NCI-H460 (cell line): ENCODE measurements at regions not wholly inside any gene's neighbourhood (a gene's known extent, or its start where the extent isn't known, plus 50 kb on each side); places are given as distances from the start of the nearest gene placed in this dataset.

Source experiments
- DNase-seq: peaks from one replicate; pipeline ENCODE4 v3.0.0-alpha.2; 2016; ENCODE audit warnings: low read depth; ENCODE audit errors: extremely low read depth

DNA sequence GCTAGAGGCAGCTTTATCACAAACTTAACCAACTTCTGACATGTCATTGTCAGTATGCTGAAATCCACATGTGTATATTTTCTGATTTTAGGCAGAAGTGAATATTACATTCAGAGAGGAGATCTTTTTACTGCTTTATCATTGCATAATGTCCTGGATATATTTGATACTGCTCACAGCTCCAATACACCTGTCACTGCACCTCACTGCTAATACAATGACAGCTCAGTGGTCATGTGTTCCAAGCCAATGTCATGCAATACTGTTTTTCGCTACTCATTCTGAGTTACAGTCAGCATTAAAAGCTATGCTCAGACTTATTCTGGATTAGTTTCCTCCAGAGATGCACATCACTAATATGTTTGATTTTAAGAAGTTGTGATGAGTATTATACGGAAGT, 1604.6 kb downstream of the HACE1 start:
- DNase-seq: no peak

DNA sequence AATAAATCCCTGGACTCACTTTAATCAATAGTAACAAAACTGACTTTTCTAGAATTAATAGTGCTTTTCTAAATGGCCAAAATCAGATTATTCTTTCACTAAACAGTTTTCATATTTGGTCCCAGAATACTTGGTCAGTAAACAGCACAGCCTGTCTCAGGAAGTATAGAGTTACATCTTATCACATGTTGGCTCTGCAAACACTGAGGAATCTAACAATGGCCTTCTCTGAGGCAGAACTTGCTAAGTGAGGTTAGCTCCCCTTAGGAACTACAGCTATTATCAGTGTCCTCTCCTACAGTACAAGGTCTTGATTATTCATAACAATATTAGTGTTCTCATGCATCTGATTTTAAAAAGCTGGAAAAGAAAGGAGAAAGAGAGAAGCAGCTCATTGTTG, 1622.8 kb downstream of the HACE1 start:
- no peak for DNase-seq

GRCh38 chr6:103231181-103231580, 1628.5 kb downstream of the HACE1 start:
- no peak for DNase-seq

GRCh38 chr6:103215847-103216246, 1643.9 kb downstream of the HACE1 start:
- DNase-seq: no peak

GRCh38 chr6:103210686-103211085, 1649.0 kb downstream of the HACE1 start:
- DNase-seq: no peak

DNA sequence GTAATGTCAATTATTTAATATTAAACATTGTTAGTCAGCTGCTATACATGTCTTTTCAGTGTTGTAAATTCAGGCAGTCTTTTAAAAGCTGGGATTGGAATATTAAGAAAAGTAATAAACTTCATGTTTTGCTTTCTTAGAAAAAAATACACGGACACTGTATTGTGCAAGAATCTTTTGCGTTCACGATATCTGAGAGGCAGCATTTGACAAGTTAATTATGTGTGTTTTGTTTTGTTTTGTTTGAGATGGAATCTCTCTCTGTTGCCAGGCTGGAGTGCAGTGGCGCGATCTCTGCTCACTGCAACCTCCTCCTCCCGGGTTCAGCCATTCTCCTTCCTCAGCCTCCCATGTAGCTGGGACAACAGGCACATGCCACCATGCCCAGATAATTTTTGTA, 1661.3 kb downstream of the HACE1 start:
- no peak for DNase-seq

DNA sequence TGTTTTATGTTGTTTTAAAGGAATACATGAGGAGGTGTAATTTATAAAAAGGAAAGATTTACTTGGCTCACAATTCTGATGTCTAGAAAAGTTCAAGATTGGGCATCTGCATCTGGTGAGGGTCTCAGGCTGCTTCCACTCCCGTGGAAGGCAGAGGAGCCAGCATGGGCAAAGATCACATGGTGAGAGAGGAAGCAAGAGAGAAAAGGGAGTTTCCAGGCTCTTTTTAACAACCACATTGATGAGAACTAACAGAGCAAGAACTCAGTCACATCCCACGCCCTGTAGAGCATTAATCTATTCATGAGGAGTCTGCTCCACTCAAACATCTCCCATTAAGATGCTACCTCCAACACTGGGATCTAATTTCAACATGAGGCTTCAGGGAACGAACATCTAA, 1666.3 kb downstream of the HACE1 start:
- no peak for DNase-seq

DNA sequence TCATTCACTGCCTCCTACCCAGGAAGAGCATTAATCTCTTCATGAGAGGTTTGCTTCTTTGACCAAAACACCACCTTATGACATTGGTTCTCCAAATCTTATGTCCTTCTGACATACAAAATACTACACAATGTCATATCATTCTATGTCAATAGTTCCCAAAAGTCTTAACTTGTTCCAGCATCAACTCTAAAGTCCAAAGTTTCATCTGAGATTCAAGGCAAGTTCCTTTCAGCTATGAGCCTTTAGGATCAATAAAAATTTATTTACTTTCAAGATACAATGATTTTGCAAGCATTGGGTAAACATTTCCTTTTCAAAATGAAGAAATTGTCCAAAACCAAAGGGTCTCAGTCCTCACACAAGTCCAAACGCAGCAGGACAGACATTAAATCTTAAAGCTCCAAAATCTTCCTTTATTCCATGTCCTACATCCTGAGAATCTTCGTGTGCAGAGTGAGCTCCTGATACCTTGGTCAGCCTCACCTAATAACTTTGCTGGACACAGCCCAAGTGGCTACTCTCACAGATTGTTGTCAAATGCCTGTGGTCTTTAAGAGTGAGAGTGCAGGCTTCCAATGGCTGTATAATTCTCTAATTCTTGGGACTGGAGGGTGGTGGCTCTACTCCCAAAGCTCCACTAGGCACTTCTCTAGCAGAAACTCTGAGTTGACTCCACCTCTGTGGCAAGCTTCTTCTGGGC, 1668.2 kb downstream of the HACE1 start:
- DNase-seq: no peak

DNA sequence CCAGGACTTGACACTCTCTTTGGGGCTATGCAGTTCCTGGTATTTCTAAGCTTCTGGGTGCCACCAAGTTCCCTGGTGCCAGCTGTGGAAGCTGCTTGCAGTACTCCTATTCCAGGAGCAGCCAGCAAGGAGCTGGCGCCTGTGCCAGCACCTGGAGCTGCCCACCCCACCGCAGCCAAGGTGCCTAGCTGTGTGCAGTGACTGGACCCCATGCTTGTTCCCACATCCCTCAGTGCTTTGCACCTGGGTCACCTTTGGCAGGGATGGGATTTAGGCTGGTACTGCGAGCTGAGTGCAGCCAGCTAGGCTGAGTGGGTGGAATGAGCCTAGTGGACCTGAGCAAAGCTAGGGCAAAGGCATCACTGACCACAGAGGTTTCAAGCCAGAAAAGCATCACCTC, 1674.9 kb downstream of the HACE1 start:
- no peak for DNase-seq

DNA sequence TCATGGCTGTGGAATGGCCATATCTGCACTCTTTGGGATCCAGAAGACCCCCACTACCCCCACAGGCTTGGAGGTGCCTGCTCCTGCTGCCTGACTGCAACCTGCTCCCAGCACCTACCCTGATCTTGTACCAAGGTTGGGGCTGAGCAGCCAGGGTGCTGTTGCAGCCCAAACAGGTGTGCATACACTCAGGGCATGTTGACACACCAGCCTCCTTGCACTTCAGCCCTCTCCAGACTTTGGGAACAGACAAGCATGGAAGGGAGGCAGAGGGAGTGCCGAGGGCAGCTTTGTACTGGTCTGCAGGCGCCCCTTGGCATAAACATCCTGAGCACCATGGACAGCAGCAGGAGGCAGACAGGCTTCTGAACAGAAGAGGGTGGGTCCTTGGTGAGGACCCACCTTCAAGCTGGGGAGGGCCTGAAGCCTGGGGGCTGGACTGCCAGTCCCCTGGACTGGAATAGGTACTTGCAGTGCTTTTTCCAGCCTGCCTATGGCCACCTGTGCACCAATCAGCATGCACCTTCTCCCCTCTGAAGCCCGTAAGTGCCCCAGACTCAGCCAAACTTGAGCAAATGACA, 1675.8 kb downstream of the HACE1 start:
- no peak for DNase-seq

GRCh38 chr6:103178193-103178592, 1681.5 kb downstream of the HACE1 start:
- no peak for DNase-seq

GRCh38 chr6:103177791-103178190, 1681.9 kb downstream of the HACE1 start:
- no peak for DNase-seq

- no peak for DNase-seq
These were observed 1684.7 kb downstream of the HACE1 start for GRCh38 chr6:103175056-103175455.

DNA sequence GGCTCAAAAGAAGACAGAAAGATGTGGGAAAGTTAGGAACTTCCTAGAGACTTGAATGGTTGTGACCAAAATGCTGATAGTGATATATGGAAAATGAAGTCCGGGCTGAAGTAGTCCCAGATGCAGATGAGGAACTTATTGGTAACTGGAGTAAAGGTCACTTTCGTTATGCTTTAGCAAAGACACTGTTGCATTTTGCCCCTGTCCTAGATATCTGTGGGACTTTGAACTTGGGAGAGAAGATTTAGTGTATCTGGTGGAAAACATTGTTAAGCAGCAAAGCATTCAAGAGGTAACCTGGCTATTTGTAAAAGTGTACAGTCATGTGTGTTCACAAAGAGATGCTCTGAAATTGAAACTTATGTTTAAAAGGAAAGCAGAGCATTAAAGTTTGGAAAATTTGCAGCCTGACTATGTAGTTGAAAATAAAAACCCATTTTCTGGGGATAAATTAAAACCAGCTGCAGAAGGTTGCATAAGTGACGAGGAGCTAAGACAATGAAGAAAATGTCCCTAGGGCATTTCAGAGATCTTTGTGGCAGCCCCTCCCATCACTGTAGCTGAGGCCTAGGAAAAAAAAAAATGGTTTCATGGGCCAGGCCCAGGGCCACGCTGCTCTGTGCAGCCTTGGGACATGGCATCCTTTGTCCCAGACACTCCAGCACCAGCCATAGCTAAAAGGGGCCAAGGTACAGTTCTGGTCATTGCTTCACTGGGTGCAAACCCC, 1692.2 kb downstream of the HACE1 start:
- no peak for DNase-seq

GRCh38 chr6:103154779-103155572, 1704.7 kb downstream of the HACE1 start:
- DNase-seq: no peak

- DNase-seq: no peak
These were observed 1706.7 kb downstream of the HACE1 start for GRCh38 chr6:103153016-103153415.

DNA sequence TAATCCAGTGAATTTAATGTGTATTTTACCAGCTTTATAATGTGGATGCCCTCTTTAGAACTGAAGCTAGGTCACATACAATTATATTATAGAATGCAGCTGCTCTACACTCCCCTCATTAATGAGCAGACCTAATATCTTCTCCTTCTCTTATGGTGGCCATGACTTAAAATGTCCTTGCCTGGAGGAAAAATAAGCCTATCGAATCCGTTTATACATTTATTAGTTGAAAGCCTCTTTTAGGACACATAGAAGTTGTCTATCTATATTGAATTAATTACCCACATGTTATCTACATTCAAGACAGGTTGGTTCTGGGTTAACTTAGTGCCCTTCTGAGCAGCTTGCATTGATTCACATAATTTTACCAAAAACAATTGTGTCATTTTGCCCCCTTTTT, 1716.8 kb downstream of the HACE1 start:
- no peak for DNase-seq

GRCh38 chr6:103140308-103141027, 1719.3 kb downstream of the HACE1 start:
- DNase-seq: no peak

- DNase-seq: no peak
These were observed 1720.3 kb downstream of the HACE1 start for GRCh38 chr6:103139377-103139776.

DNA sequence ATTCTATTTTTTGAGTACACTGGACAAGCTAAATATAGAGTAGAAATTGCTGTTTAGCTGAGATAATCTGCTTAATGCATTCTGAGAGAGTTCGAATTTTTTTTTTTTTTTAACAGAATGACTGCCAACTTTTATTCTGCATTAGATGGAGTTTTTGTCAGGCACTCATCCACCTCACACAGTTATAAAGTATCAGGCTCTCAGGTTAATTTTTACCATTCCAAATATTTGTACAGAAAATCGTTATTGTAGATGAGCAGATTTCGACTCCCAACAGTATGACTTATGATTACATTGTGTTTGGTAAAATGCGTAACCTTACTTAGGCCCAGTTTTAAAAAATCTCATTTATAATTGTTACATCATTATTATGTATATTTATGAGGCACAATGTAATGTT, 1731.0 kb downstream of the GRIK2 start:
- DNase-seq: no peak
